GM06990 (cell line): ENCODE measurements at regions not wholly inside any gene's neighbourhood (a gene's known extent, or its start where the extent isn't known, plus 50 kb on each side); places are given as distances from the start of the nearest gene placed in this dataset.

Source experiments
- DNase-seq: peaks from one replicate; pipeline ENCODE4 v3.0.0-alpha.2; 2011; ENCODE audit not compliant: insufficient read length; ENCODE audit errors: extremely low read depth
- H3K27me3 ChIP-seq: replicated peaks from 2 replicates; pipeline ENCODE4 v1.6.0; 2011; ENCODE audit warnings: low read length; ENCODE audit not compliant: control insufficient read depth, insufficient read depth
- H3K36me3 ChIP-seq: 2 replicates; pipeline ENCODE4 v1.5.1; 2011; ENCODE audit warnings: low read length; ENCODE audit not compliant: control insufficient read depth, insufficient read depth
- H3K4me3 ChIP-seq: replicated peaks from 2 replicates; pipeline ENCODE4 v1.5.1; 2011; ENCODE audit warnings: low read depth, mild to moderate bottlenecking, control low read depth, low read length
- CTCF ChIP-seq: IDR thresholded peaks from 2 replicates; pipeline ENCODE4 v1.5.1; 2011; ENCODE audit warnings: low read length, control low read depth, mild to moderate bottlenecking, inconsistent platforms; ENCODE audit not compliant: insufficient read depth, poor library complexity, severe bottlenecking

DNA sequence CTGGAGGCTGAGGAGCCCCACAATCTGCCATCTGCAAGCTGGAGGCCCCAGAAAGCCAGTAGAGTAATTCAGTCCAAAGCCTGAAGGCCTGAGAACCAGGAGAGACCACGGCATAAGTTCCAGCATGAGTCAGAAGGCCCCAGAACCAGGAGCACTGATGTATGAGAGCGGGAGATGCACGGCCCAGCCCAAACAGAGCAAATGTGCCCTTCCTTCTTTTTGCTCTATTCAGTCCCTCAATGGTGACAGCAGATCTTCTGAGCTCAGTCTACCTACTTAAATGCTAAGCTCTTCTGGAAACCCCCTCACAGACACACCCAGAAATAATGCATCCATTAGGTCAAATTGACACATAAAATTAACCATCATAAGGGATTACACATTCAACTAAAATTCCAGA, 277.6 kb downstream of the ATPSCKMT start:
- no peaks in the 10 kb centered on the region for H3K27me3 ChIP-seq

DNA sequence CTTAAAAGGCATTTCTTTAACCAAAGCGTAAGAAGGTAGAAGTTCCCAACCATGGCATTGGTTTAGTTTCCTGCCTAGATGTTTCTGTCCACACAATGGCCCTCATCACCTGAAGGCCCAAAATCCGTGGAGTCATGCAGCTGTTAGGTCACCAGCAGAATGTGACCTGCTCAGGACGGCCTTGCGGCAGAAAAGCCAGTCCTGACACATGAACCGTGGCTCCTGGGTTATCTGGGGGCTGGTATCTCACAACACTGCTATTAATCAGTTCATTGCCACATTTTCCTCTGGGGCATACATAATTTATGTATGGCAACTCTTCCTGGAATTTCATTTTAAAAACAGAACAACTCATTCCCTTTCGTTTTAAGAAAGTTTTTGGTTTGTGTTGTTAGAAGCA, 278.4 kb downstream of the ATPSCKMT start:
- no peak overlapping the region for H3K4me3 ChIP-seq
- no peak for TF ChIP-seq CTCF
- H3K36me3 ChIP-seq: no peaks in the 10 kb centered on the region
- DNase-seq: no peak
- no peaks in the 10 kb centered on the region for H3K27me3 ChIP-seq

More for the DNA sequence above, 277.6 kb downstream of the ATPSCKMT start:
- Histone ChIP-seq H3K36me3 (no peaks in the 10 kb centered on the region), H3K4me3 (no peak overlapping the region)
- TF ChIP-seq CTCF: no peak
- DNase-seq: no peak

- Histone ChIP-seq H3K4me3 (no peak overlapping the region), H3K36me3 (no peaks in the 10 kb centered on the region), H3K27me3 (no peaks in the 10 kb centered on the region)
- no peak for TF ChIP-seq CTCF
- no peak for DNase-seq
Measured at GRCh38 chr5:9958914-9959313, 290.8 kb downstream of the ATPSCKMT start.

DNA sequence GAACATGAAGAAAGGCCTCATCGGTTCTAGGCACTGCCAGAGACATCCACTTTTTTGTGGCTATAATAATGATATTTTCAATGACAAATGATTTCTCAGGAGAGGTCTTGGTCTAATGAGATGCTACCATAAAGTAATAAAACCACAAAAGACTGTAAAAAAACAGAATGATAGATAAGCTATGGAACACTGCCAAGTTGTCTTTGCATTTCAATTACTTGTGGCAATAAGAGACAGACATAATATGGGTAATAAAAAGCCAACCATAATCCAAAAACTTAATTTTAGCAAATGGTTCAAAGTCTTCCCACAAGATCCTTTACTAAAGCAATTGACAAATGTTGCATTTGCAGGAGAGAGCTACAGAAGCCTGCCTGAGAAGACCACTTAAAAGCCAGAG, 292.5 kb downstream of the ATPSCKMT start:
- no peak for DNase-seq
- Histone ChIP-seq H3K4me3 (no peak overlapping the region), H3K27me3 (no peaks in the 10 kb centered on the region), H3K36me3 (no peaks in the 10 kb centered on the region)
- TF ChIP-seq CTCF: no peak

- DNase-seq: no peak
- H3K27me3 ChIP-seq: no peaks in the 10 kb centered on the region
- no peak overlapping the region for H3K4me3 ChIP-seq
- TF ChIP-seq CTCF: no peak
- H3K36me3 ChIP-seq: no peaks in the 10 kb centered on the region
Measured at GRCh38 chr5:9956725-9957124, 293.0 kb downstream of the ATPSCKMT start.

DNA sequence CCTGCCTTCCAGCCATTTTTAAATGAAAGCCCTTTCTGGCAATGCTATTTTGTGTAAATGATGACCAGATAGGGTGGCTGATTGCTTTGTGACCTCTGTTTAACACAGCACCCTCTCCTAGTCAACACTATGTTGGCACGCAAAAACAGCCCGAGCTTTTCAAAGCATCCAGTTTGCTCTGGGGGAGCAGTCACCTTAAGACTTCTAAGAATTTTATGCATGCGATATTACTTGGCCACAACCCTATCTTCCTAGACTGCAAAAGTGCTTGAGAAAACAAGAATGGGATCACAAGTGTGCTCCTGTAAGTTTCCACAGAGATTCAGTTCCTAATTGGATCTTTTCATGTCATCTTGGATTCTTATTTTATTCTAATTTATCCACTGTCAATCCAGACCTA, 294.1 kb downstream of the ATPSCKMT start:
- TF ChIP-seq CTCF: no peak
- Histone ChIP-seq H3K27me3 (no peaks in the 10 kb centered on the region), H3K4me3 (no peak overlapping the region), H3K36me3 (no peaks in the 10 kb centered on the region)
- no peak for DNase-seq
